Immature natural killer cell (primary cell): ENCODE measurements at regions not wholly inside any gene's neighbourhood (a gene's known extent, or its start where the extent isn't known, plus 50 kb on each side); places are given as distances from the start of the nearest gene placed in this dataset.

Experiments
- DNase-seq, 3 donors: peaks; one replicate each; pipeline ENCODE4 v3.0.0; 2022; ENCODE audit warnings: mixed read lengths in 1 of 3
- H3K27ac Mint-ChIP-seq, 6 donors: one replicate each; pipeline ENCODE4 v1.8.0; 2020; ENCODE audit warnings: mixed read lengths in 6 of 6, mild to moderate bottlenecking in 5 of 6, inconsistent platforms in 4 of 6, moderate library complexity in 3 of 6
- H3K27me3 Mint-ChIP-seq, 3 donors: one replicate each; pipeline ENCODE4 v1.8.0; 2020 to 2021; ENCODE audit warnings: low read depth in 3 of 3, mild to moderate bottlenecking in 3 of 3, mixed read lengths in 3 of 3, moderate library complexity in 3 of 3, inconsistent platforms in 1 of 3
- H3K36me3 Mint-ChIP-seq, 3 donors: one replicate each; pipeline ENCODE4 v1.8.0; 2020; ENCODE audit warnings: mixed read lengths in 3 of 3, inconsistent platforms in 2 of 3, mild to moderate bottlenecking in 2 of 3
- H3K4me1 Mint-ChIP-seq, 2 donors: one replicate each; pipeline ENCODE4 v1.8.0; 2020; ENCODE audit warnings: inconsistent platforms in 2 of 2, mild to moderate bottlenecking in 2 of 2, mixed read lengths in 2 of 2, moderate library complexity in 1 of 2
- H3K4me3 Mint-ChIP-seq, 5 donors: one replicate each; pipeline ENCODE4 v1.8.0; 2020; ENCODE audit warnings: mild to moderate bottlenecking in 5 of 5, mixed read lengths in 5 of 5, inconsistent platforms in 3 of 5, moderate library complexity in 3 of 5
- H3K9me3 Mint-ChIP-seq, 6 donors: one replicate each; pipeline ENCODE4 v1.8.0; 2020; ENCODE audit warnings: mild to moderate bottlenecking in 6 of 6, mixed read lengths in 6 of 6, inconsistent platforms in 4 of 6, moderate library complexity in 3 of 6

GRCh38 chr3:178901204-178901603 lies 170.4 kb downstream of the ZMAT3 start:
- no peak for DNase-seq
- Mint-ChIP-seq H3K9me3 (peaks cover 0 to 17% (median under 1%) of the 10 kb centered on the region in 6 donors), H3K4me1 (no peaks in the 10 kb centered on the region), H3K27me3 (peaks cover 0 to 5% (median 1%) of the 10 kb centered on the region in 3 donors), H3K4me3 (no peak overlapping the region), H3K27ac (no peak overlapping the region), H3K36me3 (no peaks in the 10 kb centered on the region)

GRCh38 chr3:178900029-178900646 lies 171.5 kb downstream of the ZMAT3 start:
- Mint-ChIP-seq H3K9me3 (peaks cover 0 to 17% (median 2%) of the 10 kb centered on the region in 6 donors), H3K4me3 (no peak overlapping the region), H3K4me1 (no peaks in the 10 kb centered on the region), H3K27me3 (peaks cover 0 to 2% (median 1%) of the 10 kb centered on the region in 3 donors), H3K36me3 (no peaks in the 10 kb centered on the region), H3K27ac (no peak overlapping the region)
- DNase-seq = no peak

- H3K9me3 Mint-ChIP-seq = peaks cover 2 to 20% (median 7%) of the 10 kb centered on the region in 6 donors
- no peak overlapping the region for H3K4me3 Mint-ChIP-seq
- peaks cover 0 to 1% (median 0%) of the 10 kb centered on the region in 3 donors for H3K27me3 Mint-ChIP-seq
- H3K36me3 Mint-ChIP-seq = no peaks in the 10 kb centered on the region
- H3K4me1 Mint-ChIP-seq = no peaks in the 10 kb centered on the region
- DNase-seq = no peak
- no peak overlapping the region for H3K27ac Mint-ChIP-seq
Measured at GRCh38 chr3:178895178-178895789, 176.3 kb downstream of the ZMAT3 start.
